ENCODE measurements at regions not wholly inside any gene's neighbourhood (a gene's known extent, or its start where the extent isn't known, plus 50 kb on each side); places are given as distances from the start of the nearest gene placed in this dataset.
"Not testable (repeated sequence)": the region's sequence is repeated elsewhere in the genome, so short reads cannot be mapped to it uniquely, and the experiment has no call there.

DNA sequence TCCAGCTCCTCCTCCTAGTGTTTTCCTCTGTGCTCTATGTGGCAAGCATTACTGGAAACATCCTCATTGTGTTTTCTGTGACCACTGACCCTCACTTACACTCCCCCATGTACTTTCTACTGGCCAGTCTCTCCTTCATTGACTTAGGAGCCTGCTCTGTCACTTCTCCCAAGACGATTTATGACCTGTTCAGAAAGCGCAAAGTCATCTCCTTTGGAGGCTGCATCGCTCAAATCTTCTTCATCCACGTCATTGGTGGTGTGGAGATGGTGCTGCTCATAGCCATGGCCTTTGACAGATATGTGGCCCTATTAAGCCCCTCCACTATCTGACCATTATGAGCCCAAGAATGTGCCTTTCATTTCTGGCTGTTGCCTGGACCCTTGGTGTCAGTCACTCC lies 64.0 kb downstream of the OR4F15 start:
- DNase-seq (ENCODE audit: low spot score) = not testable (repeated sequence)

DNA sequence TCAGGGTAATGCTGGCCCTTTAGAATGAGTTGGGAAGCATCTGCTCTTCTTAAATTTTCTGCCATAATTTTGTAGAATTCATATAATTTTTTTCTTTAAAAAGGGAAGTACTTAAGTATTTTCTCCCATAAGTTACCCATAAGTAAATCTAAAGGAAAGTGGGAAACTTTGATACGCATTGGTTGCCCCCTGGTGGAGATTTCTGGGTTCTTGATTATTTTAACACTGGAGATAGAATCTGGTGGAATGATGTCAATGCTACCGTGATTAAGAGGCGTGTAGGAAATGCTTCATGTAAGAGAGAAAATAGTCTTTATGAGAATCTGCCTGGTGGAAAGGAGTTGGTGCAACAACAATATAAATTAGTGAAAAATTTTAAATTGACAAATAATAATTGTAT lies 65.6 kb downstream of the OR4F15 start:
- not testable (repeated sequence) for DNase-seq (ENCODE audit: low spot score)

DNA sequence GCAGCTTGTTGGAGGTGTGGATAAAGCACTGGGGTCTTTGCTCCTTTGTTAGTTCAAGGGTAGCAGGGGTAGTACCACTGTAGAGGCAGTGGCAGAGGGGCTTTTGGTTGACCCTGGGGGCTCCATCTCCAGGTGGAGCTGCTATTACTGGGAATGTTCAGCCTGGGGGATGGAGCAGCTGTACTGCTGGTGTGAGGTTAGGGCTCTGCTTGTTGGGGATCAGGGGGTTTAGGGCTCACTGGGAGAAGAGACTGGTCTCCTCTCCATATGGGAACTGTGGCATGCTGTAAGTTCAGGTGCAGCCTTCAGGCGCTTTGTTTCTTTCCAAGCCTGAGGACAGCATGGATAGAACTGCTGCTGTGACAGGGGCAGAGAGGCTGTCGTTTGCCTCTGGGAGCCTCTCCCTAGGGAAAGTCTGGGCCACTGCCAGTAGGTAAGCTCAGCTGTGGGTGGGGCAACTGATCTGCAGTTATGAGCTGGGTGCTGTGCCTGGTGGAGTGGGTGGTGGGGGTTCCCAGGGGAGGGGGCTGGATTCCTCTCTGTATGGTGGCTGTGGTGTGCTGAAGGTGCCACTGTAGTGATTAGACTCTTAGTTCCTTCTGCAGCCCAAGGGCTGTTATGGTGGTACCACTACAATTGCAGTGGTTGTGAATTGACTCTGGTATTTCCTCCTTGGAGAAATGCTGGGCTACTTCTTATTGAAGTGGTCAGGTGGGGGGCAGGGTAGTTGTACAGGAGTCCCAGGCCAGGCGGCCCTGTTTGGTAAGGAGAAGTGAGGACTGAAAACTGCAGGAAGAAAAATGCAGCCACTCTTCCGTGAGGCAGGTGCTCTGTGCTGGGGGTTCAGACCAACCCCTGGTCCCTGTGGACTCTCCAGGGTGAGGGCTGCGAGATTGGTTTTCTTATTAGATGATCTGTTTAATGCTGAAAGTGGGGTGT lies 100.6 kb downstream of the OR4F15 start:
- not testable (repeated sequence) for DNase-seq (ENCODE audit: low spot score)

DNA sequence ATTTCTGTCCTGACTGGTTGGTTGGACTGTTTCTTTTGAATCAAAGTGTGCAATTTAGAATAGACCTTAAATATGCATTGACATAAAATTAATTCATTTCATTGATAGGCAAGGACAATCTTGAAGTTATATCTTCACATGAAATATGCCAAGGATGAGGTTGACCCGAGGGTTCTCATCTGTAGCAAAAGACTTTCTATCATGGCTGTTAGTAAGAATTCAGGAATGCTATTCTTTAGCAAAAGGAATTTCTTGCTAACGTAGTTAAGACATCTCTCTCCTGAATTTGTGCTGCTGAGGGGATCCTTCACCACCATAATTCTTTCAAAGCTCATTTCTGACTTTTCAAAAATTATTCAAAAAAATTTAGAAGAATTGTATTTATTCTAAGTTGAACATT lies 112.6 kb downstream of the OR4F15 start:
- not testable (repeated sequence) for DNase-seq (ENCODE audit: low spot score)

DNA sequence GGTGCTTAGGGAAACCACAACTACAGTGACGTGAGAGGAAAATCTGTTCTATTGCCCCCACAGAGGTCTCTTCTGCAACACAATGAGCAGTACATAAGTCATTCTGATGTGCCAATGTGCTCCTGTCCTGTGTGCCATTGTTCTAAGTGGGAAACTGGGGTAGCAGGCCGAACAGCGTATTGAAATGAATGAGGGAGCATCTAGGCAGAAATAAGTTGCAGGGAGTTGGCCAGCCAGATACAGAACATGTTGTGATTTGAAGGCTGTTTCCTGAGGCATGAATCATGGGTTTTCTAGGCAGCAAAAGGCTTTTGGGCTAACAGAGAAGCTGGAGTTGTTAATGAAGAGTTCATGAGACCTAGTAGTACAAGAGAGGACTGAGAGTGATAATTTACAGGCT lies 122.5 kb downstream of the OR4F15 start:
- DNase-seq (ENCODE audit: low spot score) = not testable (repeated sequence)

DNA sequence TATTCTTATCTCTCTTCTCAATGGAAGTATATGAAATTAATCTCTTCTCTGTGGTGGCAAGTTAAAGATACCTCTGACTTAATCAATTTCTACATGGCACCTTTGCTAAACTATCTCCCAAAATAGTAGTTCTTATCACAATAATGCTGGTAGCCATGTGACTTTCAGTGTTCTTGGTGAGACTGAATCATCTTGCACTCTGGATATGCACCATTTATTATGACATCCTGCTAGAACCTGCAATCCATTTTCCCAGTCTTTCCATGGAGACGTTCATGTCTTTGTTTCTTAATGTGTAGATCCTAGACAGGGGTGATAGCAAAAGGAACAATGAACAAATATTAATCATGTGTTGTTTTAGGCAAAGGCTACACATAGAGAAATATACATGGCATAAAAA lies 125.4 kb downstream of the OR4F15 start:
- DNase-seq (ENCODE audit: low spot score) = not testable (repeated sequence)

DNA sequence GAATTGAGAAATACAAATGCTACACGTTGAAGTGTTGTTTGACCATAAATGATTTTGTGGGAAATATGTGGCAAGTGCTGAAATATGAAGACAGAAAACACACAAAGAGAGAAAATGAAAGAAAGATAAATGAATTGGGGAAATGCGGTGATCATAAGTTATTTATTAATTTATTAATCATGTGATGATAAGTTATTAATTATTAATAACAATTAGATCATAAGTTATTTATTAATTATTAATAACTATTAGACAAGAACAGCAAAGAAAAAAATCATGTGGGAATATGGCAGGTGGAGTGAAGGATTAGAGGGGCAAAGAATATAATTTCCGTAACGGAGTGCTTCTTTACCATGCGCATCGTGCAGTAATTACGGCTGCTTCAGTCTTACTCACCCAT lies 126.6 kb downstream of the OR4F15 start:
- DNase-seq (ENCODE audit: low spot score) = not testable (repeated sequence)

DNA sequence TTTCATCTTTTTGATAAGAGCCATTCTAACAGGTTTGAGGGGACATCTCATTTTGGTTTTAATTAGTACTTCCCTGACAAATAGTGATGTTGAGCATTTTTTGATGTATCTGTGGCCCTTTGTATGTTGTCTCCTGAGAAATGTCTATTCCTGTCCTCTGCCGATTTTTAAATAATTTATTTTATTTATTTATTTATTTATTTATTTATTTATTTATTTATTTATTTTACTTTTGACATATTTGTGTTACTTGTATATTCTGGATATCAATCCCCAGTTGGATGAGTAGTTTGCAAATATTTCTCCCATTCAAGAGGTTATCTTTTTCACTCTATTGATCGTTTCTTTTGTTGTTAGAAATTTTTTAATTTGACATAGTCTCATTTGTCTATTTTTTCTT lies 133.9 kb downstream of the OR4F15 start:
- not testable (repeated sequence) for DNase-seq (ENCODE audit: low spot score)

DNA sequence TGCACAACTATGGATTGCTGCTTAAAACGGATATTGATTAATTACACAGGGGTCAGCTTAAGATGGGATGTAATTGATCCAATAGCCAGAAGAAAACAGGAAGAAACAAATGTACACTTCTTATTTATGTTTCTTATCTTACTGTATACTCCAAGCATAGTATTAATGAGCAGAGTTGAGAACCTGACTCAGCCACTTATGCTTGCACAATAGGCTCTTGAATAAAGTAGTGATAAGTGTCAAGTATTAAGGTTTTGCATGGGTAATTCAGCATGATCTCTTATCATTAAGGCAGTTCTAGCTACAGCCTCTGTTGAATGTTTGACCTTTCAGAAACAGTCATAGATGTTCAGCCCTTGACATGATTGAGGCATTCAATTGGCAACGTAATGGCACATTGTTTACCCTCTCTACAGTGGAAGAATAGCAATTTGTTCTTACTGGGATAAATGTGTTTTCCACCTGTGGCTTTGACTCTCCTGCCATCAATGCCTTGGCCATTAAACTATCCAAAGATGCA lies 136.5 kb downstream of the OR4F15 start:
- DNase-seq (ENCODE audit: low spot score) = not testable (repeated sequence)

DNA sequence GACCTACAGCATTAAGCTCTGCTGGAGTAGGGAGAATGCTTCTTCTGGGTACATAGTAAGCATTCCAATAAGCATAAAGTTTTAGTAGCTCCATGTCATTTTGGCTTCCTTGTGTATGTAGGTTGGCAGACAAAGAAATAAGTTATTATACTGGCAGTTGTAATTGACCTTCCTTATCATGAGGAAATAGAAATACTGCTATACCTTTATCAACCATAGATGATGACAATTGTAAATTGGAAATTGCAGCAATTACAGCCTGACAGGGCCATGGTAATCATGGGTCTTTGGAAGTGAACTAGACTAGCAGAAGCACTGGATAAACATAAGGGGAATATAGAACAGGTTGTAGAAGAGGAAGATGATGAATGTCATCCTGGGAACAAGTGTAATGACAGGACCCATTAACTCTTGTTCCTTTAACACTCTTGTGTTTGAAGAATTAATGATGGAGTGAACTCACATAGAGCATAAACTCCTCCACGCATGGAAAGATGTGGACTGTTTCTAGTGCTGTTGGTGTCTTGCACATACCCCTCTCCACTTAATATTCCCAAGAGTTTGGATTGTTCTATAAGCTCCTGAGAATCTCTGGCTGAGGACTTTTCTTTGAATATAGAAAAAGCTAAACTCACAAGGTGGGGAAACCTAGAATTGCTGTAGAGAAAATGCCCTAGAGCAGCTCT lies 137.5 kb downstream of the OR4F15 start:
- DNase-seq (ENCODE audit: low spot score) = not testable (repeated sequence)

DNA sequence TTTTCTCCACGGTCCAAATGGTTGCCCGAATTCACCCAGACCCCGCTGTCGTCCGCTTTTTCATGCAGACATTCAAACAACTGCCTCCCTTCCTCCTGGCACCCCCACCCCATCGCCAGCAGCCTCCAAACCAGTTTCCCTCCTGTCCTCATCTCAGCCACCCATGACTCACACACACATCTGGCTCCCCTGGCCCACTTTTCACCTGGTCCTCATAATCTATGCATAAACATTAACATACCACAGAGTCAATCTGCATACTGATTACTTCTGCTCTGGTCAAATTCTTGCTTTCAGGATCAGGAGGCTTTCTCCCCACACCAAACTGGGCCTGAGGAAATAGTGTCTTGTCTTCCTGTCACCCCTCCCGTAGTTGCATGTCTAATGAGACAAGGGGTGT lies 142.0 kb downstream of the OR4F15 start:
- DNase-seq (ENCODE audit: low spot score) = not testable (repeated sequence)

DNA sequence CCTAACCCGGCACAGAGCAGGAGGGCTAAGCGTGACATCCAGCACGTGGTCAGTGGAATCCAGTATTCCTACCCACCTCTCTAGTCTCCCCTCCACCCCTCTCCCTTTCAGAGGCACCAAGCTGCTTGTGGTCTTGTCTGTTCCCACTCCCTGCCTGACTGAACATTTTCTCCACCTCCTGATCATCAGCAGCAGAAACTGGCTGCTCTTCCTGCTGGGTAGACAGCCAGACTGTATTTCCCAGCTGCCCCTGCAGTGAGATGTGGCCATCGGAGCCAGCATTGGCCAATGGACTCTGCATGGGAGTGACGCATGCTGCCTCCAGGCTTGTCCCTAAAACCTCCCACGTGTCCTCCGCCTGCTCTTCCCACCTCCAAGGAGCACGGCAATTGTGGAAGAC lies 143.8 kb downstream of the OR4F15 start:
- not testable (repeated sequence) for DNase-seq (ENCODE audit: low spot score)

DNA sequence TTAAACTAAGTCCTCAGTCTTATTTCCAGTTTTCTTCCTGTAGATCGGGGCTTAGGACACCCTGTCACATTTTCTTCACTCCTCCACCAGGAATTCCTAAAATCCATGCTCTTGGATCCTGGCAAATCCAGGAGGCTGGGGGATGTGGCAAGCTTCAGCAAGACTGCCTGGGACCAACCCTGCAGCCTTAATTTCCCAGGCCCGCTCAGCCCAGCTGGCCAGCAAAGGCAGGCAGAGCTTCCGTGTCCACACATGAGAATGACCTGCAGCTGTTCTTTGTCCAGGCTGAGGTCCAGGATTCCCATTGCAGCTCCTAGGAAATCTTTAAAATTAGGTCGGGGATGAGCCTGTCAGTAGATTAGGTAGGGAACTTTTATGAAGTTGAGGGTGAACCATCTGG lies 146.7 kb downstream of the OR4F15 start:
- not testable (repeated sequence) for DNase-seq (ENCODE audit: low spot score)

DNA sequence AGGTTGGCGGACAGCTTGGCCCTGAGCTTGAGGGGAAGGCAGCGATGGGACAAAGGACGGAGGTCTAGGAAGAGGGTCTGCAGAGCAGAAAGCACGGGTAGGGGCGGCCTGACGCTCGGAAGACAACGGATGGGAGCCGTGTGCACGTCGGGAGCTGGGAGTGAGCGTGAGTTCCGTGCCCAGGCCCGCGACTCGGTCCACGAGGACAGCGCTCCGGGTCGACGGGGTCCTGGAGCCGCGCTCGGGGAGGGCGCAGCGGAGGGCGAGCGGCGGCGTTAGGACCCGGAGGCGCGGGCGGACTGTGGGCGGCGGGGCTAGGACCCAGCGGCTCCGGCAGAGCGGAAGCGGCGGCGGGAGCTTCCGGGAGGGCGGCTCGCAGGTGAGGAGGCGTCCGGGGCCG lies 149.3 kb downstream of the OR4F15 start:
- DNase-seq (ENCODE audit: low spot score) = not testable (repeated sequence)

DNA sequence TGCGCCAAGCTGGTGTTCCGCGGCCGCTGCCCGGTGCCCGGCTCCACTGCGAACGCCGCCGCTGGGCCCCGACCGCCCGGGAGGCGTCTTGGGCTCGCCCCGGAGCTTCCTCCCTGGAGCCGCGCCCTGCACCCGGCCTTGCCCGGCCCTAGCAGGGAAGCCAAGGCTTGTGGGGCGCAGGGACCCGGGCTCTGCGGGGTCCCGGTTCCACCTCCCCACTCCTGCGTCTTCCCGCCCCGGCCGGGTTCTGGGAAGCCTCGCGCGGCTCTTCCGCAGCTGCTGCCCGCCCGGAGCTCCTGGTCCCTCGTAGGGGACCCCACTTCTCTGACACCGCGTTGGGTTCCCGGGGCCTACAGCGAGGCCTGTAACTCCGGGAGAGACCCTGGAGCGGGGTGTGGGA lies 149.8 kb downstream of the OR4F15 start:
- DNase-seq (ENCODE audit: low spot score) = not testable (repeated sequence)

DNA sequence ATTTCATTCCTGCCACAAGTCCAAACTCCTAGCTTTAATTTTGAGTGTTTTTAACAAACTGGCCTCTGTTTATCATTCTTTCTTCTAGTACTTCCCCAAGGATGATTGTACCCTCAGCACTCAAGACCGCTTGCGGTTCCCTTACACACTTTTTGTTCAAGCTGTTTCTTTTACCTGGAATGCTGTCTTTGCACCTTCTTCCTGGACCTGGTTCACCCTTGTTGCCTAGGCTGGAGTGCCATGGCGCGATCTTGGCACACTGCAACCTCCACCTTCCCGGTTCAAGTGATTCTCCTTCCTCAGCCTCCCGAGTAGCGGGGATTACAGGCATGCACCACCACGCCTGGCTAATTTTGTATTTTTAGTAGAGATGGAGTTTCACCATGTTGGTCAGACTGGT lies 151.7 kb downstream of the OR4F15 start:
- DNase-seq (ENCODE audit: low spot score) = not testable (repeated sequence)

DNA sequence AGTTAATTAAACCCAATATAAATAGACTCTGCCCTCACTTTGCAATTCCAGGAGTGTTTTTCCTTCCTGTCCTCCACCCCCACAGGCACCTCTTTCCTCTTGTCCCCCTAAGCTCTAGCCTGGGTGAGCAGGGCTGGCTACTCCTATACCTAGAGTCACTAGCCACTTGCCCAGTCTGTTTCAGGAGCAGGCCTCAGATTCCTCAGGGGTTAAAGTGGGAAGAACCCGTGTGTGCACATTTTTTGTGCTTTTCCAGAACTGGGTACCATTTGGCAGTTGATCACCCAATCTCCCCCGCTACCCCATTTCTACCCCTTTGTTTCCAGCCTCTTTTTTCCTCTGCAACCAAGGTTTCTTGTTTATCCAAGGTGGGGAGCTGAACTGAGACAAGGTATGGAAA lies 153.4 kb downstream of the OR4F15 start:
- not testable (repeated sequence) for DNase-seq (ENCODE audit: low spot score)

DNA sequence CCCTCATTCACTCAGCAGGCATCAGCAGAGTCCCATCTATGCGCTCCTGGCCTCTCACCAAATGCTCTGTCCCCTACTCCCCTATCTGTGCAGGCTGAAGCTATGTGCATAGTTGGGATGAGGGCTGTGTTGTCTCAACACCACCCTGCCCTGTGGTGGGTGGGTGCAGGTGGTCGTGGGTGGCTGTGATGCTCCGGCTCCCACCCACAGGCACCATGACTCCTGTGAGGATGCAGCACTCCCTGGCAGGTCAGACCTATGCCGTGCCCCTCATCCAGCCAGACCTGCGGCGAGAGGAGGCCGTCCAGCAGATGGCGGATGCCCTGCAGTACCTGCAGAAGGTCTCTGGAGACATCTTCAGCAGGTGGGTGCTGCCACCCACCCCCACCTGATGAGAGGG lies 153.9 kb downstream of the OR4F15 start:
- DNase-seq (ENCODE audit: low spot score) = peak; percentile 0

DNA sequence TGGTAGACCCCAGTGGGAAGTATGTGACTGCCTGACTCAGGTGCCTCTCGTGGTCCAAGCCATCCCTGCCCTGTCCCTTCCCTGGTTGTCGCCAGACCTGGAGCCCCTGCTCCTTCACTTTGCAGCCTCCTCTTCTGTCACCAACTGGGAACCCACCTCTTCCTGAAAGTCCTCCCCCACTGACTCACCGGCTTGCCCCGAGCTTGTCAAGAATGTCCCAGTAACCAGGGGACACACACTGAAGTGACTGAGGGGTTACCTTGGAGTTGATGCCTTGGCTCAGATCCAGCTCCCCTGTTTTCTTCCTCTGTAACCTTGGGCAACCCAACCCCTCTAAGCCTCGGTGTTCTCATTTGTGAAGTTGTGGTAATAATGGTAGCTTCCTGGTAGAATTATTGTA lies 155.4 kb downstream of the OR4F15 start:
- DNase-seq (ENCODE audit: low spot score) = not testable (repeated sequence)

DNA sequence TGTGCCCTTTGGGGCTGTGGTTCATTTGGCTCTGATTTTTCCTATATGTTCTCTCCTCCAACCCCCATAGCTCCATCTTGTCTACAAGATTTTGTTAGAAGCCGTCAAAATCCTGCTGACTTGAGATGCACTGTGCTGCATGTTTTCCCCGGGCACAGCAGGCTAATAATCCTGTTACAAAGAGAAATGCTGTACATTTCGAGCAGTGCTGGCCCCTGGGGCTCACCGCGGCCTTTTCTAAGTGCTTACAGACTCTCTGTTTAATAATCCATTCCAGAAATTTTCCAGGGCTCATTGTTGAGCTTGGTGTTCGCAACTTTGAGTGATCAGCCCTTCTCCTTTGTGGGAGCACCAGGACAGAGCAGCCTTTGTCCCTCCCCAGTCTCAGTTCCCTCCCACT lies 158.6 kb downstream of the OR4F15 start:
- not testable (repeated sequence) for DNase-seq (ENCODE audit: low spot score)

DNA sequence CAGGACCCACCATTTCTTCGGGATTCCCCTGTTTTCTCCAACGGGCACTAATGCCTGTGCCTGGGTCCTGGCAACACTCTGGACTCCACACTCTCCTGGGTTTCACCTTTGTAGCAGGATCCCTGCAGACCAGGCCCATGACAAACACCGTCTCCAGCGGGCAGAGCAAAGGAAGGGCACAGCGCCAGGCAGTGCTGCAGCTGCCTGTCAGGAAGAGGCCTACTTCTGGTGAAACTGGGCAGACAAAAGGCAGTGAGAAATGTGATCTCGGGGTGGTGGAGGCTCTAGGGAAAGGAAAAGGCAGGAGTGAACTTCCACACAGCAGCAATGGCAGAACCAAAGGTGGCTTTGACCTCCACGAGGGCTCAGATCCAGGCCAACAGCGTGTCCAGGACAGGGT lies 165.3 kb downstream of the OR4F15 start:
- DNase-seq (ENCODE audit: low spot score) = not testable (repeated sequence)

DNA sequence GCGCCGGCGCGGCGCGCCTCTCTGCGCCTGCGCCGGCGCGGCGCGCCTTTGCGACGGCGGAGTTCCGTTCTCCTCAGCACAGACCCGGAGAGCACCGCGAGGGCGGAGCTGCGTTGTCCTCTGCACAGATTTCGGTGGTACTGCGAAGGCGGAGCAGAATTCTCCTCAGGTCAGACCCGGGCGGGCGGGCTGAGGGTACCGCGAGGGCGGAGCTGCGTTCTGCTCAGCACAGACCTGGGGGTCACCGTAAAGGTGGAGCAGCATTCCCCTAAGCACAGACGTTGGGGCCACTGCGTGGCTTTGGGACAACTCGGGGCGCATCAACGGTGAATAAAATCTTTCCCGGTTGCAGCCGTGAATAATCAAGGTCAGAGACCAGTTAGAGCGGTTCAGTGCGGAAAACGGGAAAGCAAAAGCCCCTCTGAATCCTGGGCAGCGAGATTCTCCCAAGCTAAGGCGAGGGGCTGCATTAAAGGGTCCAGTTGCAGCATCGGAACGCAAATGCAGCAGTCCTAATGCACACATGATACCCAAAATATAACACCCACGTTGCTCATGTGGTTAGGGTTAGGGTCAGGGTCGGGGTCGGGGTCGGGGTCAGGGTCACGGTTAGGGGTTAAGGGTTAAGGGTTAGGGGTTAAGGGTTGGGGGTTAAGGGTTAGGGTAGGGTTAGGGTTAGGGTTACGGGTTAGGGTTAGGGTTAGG lies 168.4 kb downstream of the OR4F15 start:
- DNase-seq (ENCODE audit: low spot score) = not testable (repeated sequence)

Data from germinal center (tissue), 1 donor.